Pancreas (tissue), 10 donors: ENCODE measurements at regions not wholly inside any gene's neighbourhood (a gene's known extent, or its start where the extent isn't known, plus 50 kb on each side); places are given as distances from the start of the nearest gene placed in this dataset.
"Not testable (repeated sequence)": the region's sequence is repeated elsewhere in the genome, so short reads cannot be mapped to it uniquely, and the experiment has no call there.

Source experiments
- ATAC-seq, 4 donors: fragments of 200-7000 bp; cut with Tn5 transposase; one replicate each; pipeline versions ENCODE4 v1.8.0 to v1.9.1; 2020; ENCODE audit warnings: mild to moderate bottlenecking in 4 of 4, moderate library complexity in 4 of 4
- DNase-seq, 6 donors: peaks; one replicate each; pipeline ENCODE4 v3.0.0-alpha.2; 2020
- FAIRE-seq: peaks from 2 replicates; lab custom pipeline; 2012; peaks lifted over from hg19 to GRCh38; lab: Jason Lieb, UNC
- H3K27ac ChIP-seq, 4 donors: fragments of 200-600 bp; sonication (generic); 1 replicate in 3 of 4; 2 replicates in 1 of 4; pipeline versions ENCODE4 v1.5.0 to v1.8.0; 2020
- H3K27me3 ChIP-seq, 4 donors: fragments of 200-600 bp; one replicate each; pipeline ENCODE4 v1.8.0; 2021
- H3K36me3 ChIP-seq, 3 donors: fragments of 200-600 bp; sonication (generic) in 1 of 3; one replicate each; pipeline versions ENCODE4 v1.5.0 to v1.8.0; 2020 to 2021
- H3K4me1 ChIP-seq, 3 donors: fragments of 200-600 bp; one replicate each; pipeline ENCODE4 v1.8.0; 2021
- H3K4me3 ChIP-seq, 4 donors: fragments of 200-600 bp; sonication (generic) in 2 of 4; one replicate each; pipeline versions ENCODE4 v1.5.0 to v1.8.0; 2020 to 2021
- H3K9me3 ChIP-seq, 4 donors: fragments of 200-600 bp; one replicate each; pipeline ENCODE4 v1.8.0; 2021
- WGBS, 2 donors: extraction: QIAGEN DNeasy Blood & Tissue Kit; methylation state at CpG; one replicate each; pipeline ENCODE4 v1.1.7; 2013; 5-methylcytosine and 5-hydroxymethylcytosine counted together
- intact Hi-C, 3 donors: fragments of 100-400 bp; cut with DNase I; formaldehyde crosslinking; loops; one replicate each; pipeline versions ENCODE4 v1.11.1 to v1.14.2; 2022
- TF ChIP-seq, protein P1 (sequence below), 4 donors: fragments of 200-600 bp; sonication (generic) in 3 of 4; IDR thresholded peaks; one replicate each; pipeline versions ENCODE4 v1.5.0 to v1.8.0; 2021; ENCODE audit warnings: antibody characterized with exemption in 4 of 4
- donor health status: healthy with polysubstance abuse.
- donor health status: DM: no; HTN: no; CAD: no; lungs with moderate emphysema.
- donor health status: DM: no; HTN: no; CAD: no.
- donor health status: control.
- donor health status: control.
- donor health status: Bipolar disorder and iron deficiency.
- donor health status: DM: yes; HTN: yes; CAD: no.
- donor health status: DM: no; HTN: no; CAD: no.
- donor health status: DM: no; HTN: no; CAD: no.
- donor health status: DM: yes; HTN: yes; CAD: no.

DNA sequence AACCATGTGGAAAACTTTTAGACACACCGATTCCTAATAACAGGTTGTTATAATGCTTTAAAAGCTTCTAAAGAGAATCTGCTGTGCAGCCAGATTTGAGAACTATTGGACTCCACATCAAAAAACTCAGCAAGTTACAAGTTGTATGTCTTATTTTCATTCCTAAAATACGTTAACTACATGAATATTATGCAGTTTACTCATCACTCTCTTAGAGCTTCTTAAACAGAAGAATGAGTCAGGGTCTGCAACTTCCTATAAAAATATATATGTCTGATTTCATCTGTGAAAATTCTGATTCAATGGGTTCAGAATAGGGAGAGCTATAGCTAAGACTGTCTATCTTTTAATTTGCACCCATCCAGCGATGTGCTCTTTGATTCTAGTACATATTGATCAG, 244.2 kb upstream of the EPHA3 start:
- Histone ChIP-seq H3K9me3 (no peaks in the 10 kb centered on the region), H3K27ac (no peak overlapping the region), H3K4me3 (no peak overlapping the region), H3K36me3 (no peaks in the 10 kb centered on the region), H3K27me3 (no peaks in the 10 kb centered on the region), H3K4me1 (no peaks in the 10 kb centered on the region)
- DNase-seq (no peak), ATAC-seq (no peak), FAIRE-seq (no peak)
- intact Hi-C loops = no loop called here
- WGBS, 2 donors = 80 to 82% methylated on average over 3 of the region's 3 CpGs
- TF ChIP-seq, protein P1, sequence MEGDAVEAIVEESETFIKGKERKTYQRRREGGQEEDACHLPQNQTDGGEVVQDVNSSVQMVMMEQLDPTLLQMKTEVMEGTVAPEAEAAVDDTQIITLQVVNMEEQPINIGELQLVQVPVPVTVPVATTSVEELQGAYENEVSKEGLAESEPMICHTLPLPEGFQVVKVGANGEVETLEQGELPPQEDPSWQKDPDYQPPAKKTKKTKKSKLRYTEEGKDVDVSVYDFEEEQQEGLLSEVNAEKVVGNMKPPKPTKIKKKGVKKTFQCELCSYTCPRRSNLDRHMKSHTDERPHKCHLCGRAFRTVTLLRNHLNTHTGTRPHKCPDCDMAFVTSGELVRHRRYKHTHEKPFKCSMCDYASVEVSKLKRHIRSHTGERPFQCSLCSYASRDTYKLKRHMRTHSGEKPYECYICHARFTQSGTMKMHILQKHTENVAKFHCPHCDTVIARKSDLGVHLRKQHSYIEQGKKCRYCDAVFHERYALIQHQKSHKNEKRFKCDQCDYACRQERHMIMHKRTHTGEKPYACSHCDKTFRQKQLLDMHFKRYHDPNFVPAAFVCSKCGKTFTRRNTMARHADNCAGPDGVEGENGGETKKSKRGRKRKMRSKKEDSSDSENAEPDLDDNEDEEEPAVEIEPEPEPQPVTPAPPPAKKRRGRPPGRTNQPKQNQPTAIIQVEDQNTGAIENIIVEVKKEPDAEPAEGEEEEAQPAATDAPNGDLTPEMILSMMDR (IDR thresholded peaks at IDR 0.05) = no peak

DNA sequence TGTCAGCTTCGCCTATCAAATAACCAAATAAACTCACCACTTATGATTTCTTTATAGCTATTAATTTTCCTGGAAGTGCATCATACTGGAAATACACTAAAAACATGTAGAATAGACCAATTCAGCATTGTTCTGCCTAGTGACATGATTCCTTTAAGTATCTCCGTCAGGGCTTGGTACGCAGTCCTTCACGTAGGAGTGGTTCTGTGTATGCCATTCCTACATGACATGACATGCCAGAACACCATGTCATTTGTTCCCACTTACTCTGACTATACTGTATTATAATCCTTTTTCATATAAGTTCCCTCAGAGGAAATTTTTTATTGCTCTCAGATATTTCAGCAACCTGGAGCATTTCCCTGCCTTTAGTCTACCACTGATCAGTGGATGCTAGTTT, 230.7 kb upstream of the EPHA3 start:
- no peaks in the 10 kb centered on the region for H3K9me3 ChIP-seq
- H3K4me1 ChIP-seq = no peaks in the 10 kb centered on the region
- 92% methylated on average over 4 of the region's 4 CpGs for WGBS, 2 donors
- ATAC-seq (no peak), FAIRE-seq (no peak), DNase-seq (no peak)
- H3K27ac ChIP-seq = no peak overlapping the region
- no peak overlapping the region for H3K4me3 ChIP-seq
- TF ChIP-seq, protein P1 (IDR thresholded peaks at IDR 0.05) = no peak
- intact Hi-C loops = no loop called here
- no peaks in the 10 kb centered on the region for H3K27me3 ChIP-seq
- no peaks in the 10 kb centered on the region for H3K36me3 ChIP-seq

DNA sequence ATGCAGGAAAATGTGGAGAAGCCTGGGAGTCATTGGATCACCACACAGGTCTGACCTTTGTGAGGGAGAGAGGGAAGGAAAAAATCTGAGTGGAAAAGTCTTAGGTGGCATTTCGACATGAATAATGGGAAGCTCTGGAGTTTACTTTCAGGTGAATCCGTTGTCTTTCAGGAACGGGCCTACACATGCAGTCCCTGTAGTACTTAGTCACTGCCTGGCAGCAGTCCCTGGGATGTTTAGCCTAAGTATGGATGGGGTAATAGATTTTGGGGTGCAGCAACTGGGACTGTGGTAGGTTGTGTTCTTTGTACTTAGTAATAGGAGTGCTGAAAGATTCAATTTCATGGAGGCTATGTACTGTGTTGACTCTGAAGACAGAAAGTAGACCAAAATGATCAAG, 227.5 kb upstream of the EPHA3 start:
- intact Hi-C loops = no loop called here
- no peak for FAIRE-seq
- Histone ChIP-seq H3K36me3 (no peaks in the 10 kb centered on the region), H3K4me3 (no peak overlapping the region), H3K4me1 (peaks cover 0 to 2% (median 0%) of the 10 kb centered on the region in 3 donors), H3K27me3 (no peaks in the 10 kb centered on the region), H3K9me3 (no peaks in the 10 kb centered on the region), H3K27ac (no peak overlapping the region)
- ATAC-seq = no peak
- TF ChIP-seq, protein P1 (IDR thresholded peaks at IDR 0.05) = no peak
- DNase-seq = no peak
- 76 to 85% methylated on average over 3 of the region's 3 CpGs for WGBS, 2 donors

DNA sequence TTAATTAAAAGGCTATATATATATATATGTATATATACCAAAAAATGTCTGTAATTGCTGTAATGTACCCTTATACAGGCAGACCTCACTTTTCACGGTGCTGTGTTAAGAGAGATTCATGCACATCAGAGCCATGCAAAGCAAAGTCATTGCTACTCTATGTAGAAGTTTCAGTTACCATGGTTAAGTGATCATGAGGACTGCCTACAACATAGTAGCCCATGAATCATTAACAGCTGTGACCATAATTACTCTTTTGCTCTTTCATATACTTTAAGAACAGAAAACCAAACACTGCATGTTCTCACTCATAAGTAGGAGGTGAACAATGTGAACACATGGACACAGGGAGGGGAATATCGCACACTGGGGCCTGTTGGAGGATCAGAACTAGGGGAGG, 225.3 kb upstream of the EPHA3 start:
- 85 to 89% methylated on average over 2 of the region's 2 CpGs for WGBS, 2 donors
- peaks cover 0 to 2% (median 0%) of the 10 kb centered on the region in 3 donors for H3K4me1 ChIP-seq
- no peaks in the 10 kb centered on the region for H3K36me3 ChIP-seq
- TF ChIP-seq, protein P1 (IDR thresholded peaks at IDR 0.05) = no peak
- no peak overlapping the region for H3K27ac ChIP-seq
- intact Hi-C loops = no loop called here
- H3K9me3 ChIP-seq = no peaks in the 10 kb centered on the region
- no peak for DNase-seq
- no peak for FAIRE-seq
- no peaks in the 10 kb centered on the region for H3K27me3 ChIP-seq
- ATAC-seq = no peak
- H3K4me3 ChIP-seq = no peak overlapping the region

DNA sequence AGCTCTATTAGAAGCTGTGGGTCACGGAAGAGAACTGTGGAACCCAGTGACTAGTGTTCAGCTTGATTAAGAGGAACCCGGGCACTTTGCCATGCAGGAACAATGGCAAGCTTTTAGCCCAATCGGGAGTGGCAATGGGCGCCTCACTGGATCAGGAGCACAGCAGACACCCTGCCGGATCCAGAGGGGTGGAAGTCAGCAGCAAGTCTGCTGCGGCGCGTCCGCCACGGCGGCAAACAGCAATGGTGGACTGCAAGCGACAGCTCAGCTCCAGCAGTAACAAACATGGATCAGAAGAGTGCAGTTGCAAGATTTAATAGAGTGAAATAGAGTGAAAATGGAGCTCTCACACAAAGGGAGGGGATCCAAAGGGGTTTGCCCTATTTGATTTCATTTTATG, 220.8 kb upstream of the EPHA3 start:
- H3K27ac ChIP-seq, FAIRE-seq, H3K36me3 ChIP-seq, H3K9me3 ChIP-seq, ATAC-seq, H3K4me3 ChIP-seq, H3K4me1 ChIP-seq, intact Hi-C loops, H3K27me3 ChIP-seq: not testable (repeated sequence)
- WGBS, 2 donors = 92% methylated on average over 12 of the region's 12 CpGs
- DNase-seq = peak in 1 of 6 donors; percentile 27

DNA sequence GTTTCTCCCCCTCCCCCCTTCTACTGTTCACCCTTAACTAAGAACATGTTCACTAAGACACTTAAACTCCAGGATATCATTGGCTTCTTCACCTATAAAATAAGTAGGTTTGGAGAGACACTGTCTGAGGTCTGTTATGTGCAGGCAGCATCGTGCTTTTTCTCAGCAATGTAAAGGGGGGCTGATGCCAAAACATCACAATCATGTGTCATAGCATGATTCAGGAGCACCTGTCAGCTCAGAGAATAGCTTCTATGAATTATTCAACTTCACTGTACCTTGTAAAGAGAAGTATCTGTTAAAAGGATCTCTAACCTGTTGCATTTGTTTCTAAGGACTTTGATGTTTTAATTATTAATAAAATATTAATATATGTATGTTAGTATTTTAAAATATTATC, 211.4 kb upstream of the EPHA3 start:
- DNase-seq = no peak
- Histone ChIP-seq H3K4me3 (no peak overlapping the region), H3K27me3 (no peaks in the 10 kb centered on the region), H3K36me3 (no peaks in the 10 kb centered on the region), H3K4me1 (no peaks in the 10 kb centered on the region), H3K27ac (no peak overlapping the region), H3K9me3 (no peaks in the 10 kb centered on the region)
- FAIRE-seq = no peak
- no peak for ATAC-seq
- intact Hi-C loops = no loop called here
- 67 to 76% methylated on average over 1 of the region's 1 CpG for WGBS, 2 donors
- TF ChIP-seq, protein P1 (IDR thresholded peaks at IDR 0.05) = no peak
